Endothelial cell of umbilical vein (primary cell): ENCODE measurements at regions not wholly inside any gene's neighbourhood (a gene's known extent, or its start where the extent isn't known, plus 50 kb on each side); places are given as distances from the start of the nearest gene placed in this dataset.

Experiments
- BruUV-seq: library from RNA; stranded (reverse); fragments of 400-500 nt; replicated peaks from 2 replicates; lab custom pipeline; 2021; lab: Mats Ljungman, UMichigan
- CTCF ChIA-PET: fragments of 300-600, 350-600 bp; sonication (Branson Sonifier 250); formaldehyde crosslinking; loops from one replicate; lab custom pipeline; 2021; ENCODE audit warnings: antibody characterized with exemption, inconsistent platforms; lab: Charles Lee
- POLR2A ChIA-PET: fragments of 300-600, 350-600 bp; sonication (Branson Sonifier 250); formaldehyde crosslinking; loops from one replicate; lab custom pipeline; 2021; ENCODE audit warnings: antibody characterized with exemption, inconsistent platforms; lab: Charles Lee
- DNase-seq: peaks from one replicate; pipeline ENCODE4 v3.0.0-alpha.2; 2011; ENCODE audit warnings: low read depth, low spot score
- FAIRE-seq: peaks from 2 replicates; lab custom pipeline; 2011; peaks lifted over from hg19 to GRCh38; lab: Jason Lieb, UNC
- H2AFZ ChIP-seq: 2 replicates; pipeline ENCODE4 v1.6.0; 2012; ENCODE audit warnings: low read depth, low read length, control low read depth, inconsistent platforms
- H3K27ac ChIP-seq: 2 replicates; pipeline ENCODE4 v1.5.1; 2011; ENCODE audit warnings: low read depth, mild to moderate bottlenecking, control low read depth, low read length, moderate library complexity; ENCODE audit not compliant: insufficient read depth
- H3K27me3 ChIP-seq, 2 experiments: 2 replicates each; pipeline versions ENCODE4 v1.6.0 to v1.6.1; 2011; ENCODE audit warnings: low read length in 2 of 2, mixed read lengths in 1 of 2; ENCODE audit not compliant: control insufficient read depth in 2 of 2, insufficient read depth in 2 of 2
- H3K36me3 ChIP-seq, 2 experiments: 2 replicates in 1 of 2; 3 replicates in 1 of 2; pipeline ENCODE4 v1.5.1; 2011; ENCODE audit warnings: low read length in 2 of 2, mild to moderate bottlenecking in 1 of 2, moderate library complexity in 1 of 2; ENCODE audit not compliant: control insufficient read depth in 2 of 2, insufficient read depth in 2 of 2; ENCODE audit errors: extremely low read depth in 1 of 2
- H3K4me1 ChIP-seq: 3 replicates; pipeline ENCODE4 v1.5.1; 2011; ENCODE audit warnings: mild to moderate bottlenecking, low read length; ENCODE audit not compliant: control insufficient read depth, insufficient read depth; ENCODE audit errors: extremely low read depth
- H3K4me2 ChIP-seq: 2 replicates; pipeline ENCODE4 v1.6.1; 2011; ENCODE audit warnings: low read length, control low read depth, mixed read lengths; ENCODE audit not compliant: insufficient read depth
- H3K4me3 ChIP-seq, 3 experiments: fragments of 200-600 bp in 1 of 3; sonication (generic), shearing (Covaris generic) in 1 of 3; replicated peaks in 1 of 3; 2 replicates each; pipeline ENCODE4 v1.5.1; 2011 to 2016; ENCODE audit warnings: control low read depth in 3 of 3, low read length in 3 of 3, mild to moderate bottlenecking in 2 of 3, inconsistent platforms in 1 of 3, low read depth in 1 of 3, moderate library complexity in 1 of 3; ENCODE audit not compliant: insufficient read depth in 1 of 3
- H3K79me2 ChIP-seq: 2 replicates; pipeline ENCODE4 v1.6.0; 2012; ENCODE audit warnings: low read length, inconsistent platforms; ENCODE audit not compliant: control insufficient read depth, insufficient read depth
- H3K9ac ChIP-seq: replicated peaks from 2 replicates; pipeline ENCODE3; 2011; ENCODE audit warnings: low read length, control low read depth; ENCODE audit not compliant: insufficient read depth; ENCODE audit errors: extremely low read depth
- H3K9me1 ChIP-seq: replicated peaks from 3 replicates; pipeline ENCODE4 v1.6.0; 2011; ENCODE audit warnings: mild to moderate bottlenecking, low read length; ENCODE audit not compliant: control insufficient read depth, insufficient read depth; ENCODE audit errors: extremely low read depth
- H3K9me3 ChIP-seq: replicated peaks from 2 replicates; pipeline ENCODE4 v1.5.1; 2012; ENCODE audit warnings: low read length, inconsistent platforms; ENCODE audit not compliant: control insufficient read depth, insufficient read depth
- H4K20me1 ChIP-seq: replicated peaks from 2 replicates; pipeline ENCODE3; 2011; ENCODE audit warnings: mild to moderate bottlenecking, low read length; ENCODE audit not compliant: control insufficient read depth, insufficient read depth; ENCODE audit errors: extremely low read depth
- CTCF ChIP-seq, 2 donors: IDR thresholded peaks; 1 replicate in 1 of 2; 2 replicates in 1 of 2; pipeline ENCODE4 v1.5.1; 2011; ENCODE audit warnings: low read length in 2 of 2, mild to moderate bottlenecking in 2 of 2, moderate library complexity in 2 of 2, control low read depth in 1 of 2, inconsistent platforms in 1 of 2, low read depth in 1 of 2; ENCODE audit not compliant: insufficient read depth in 1 of 2; ENCODE audit errors: extremely low read depth in 1 of 2
- EZH2 ChIP-seq: IDR thresholded peaks from 2 replicates; pipeline ENCODE4 v1.6.1; 2012; ENCODE audit warnings: borderline replicate concordance, low read depth, mild to moderate bottlenecking, moderate library complexity, low read length, inconsistent platforms; ENCODE audit not compliant: severe bottlenecking
- FOS ChIP-seq: IDR thresholded peaks from 2 replicates; pipeline ENCODE4 v1.6.1; 2011; ENCODE audit warnings: mild to moderate bottlenecking, low read length, moderate library complexity, borderline replicate concordance; ENCODE audit not compliant: insufficient read depth
- GATA2 ChIP-seq: IDR thresholded peaks from 2 replicates; pipeline ENCODE4 v1.7.0; 2011; ENCODE audit warnings: low read depth, mild to moderate bottlenecking, moderate library complexity, mixed read lengths, low read length; ENCODE audit not compliant: insufficient read length, insufficient read depth
- JUN ChIP-seq: IDR thresholded peaks from 2 replicates; pipeline ENCODE4 v1.6.1; 2011; ENCODE audit warnings: borderline replicate concordance, low read depth; ENCODE audit not compliant: insufficient read length, insufficient read depth
- MYC ChIP-seq: IDR thresholded peaks from one replicate; pipeline ENCODE4 v1.6.1; 2011; ENCODE audit warnings: mild to moderate bottlenecking, low read depth, low read length
- POLR2A ChIP-seq: IDR thresholded peaks from 2 replicates; pipeline ENCODE4 v1.6.1; 2012; ENCODE audit warnings: low read depth, mild to moderate bottlenecking, control low read depth, low read length
- POLR2AphosphoS5 ChIP-seq: IDR thresholded peaks from 2 replicates; pipeline ENCODE4 v1.6.1; 2012; ENCODE audit warnings: low read depth, mild to moderate bottlenecking, control low read depth, low read length, moderate library complexity; ENCODE audit not compliant: insufficient read depth
- dilution Hi-C: fragments of 300-500 bp; cut with MboI; formaldehyde crosslinking; loops from one replicate; pipeline ENCODE4 v1.15.0; 2019; ENCODE audit warnings: low sequenced_read_pairs; ENCODE audit not compliant: extremely low pct_ligation_motif_present
- intact Hi-C: fragments of 100-400 bp; cut with micrococcal nuclease; formaldehyde crosslinking; loops from one replicate; pipeline ENCODE4 v1.10.0; 2022
- TF ChIP-seq, protein P1 (sequence below): IDR thresholded peaks from 2 replicates; pipeline ENCODE4 v1.6.1; 2011; ENCODE audit not compliant: insufficient read depth, insufficient read length

- no peak overlapping the region for H2AFZ ChIP-seq
- FAIRE-seq (peak; percentile 26), DNase-seq (no peak)
- dilution Hi-C loops: no loop called here
- H3K27ac ChIP-seq: no peak overlapping the region
- ChIA-PET CTCF (interaction anchor here (1.3 kb wide), 1 partner anchor 29 kb away, joined by 3 read pairs; no protein-coding TSS in a partner anchor), POLR2A (no interaction called here)
- H3K4me2 ChIP-seq: no peak overlapping the region
- peaks cover 38% of the 10 kb centered on the region for H3K4me1 ChIP-seq
- H3K36me3 ChIP-seq: no peaks in the 10 kb centered on the region
- H3K9me1 ChIP-seq: no peaks in the 10 kb centered on the region
- H3K4me3 ChIP-seq: no peak overlapping the region
- H4K20me1 ChIP-seq: no peaks in the 10 kb centered on the region
- no peaks in the 10 kb centered on the region for H3K27me3 ChIP-seq
- TF ChIP-seq GATA2: no peak
- no peak for TF ChIP-seq POLR2A
- TF ChIP-seq JUN: no peak
- no peak for TF ChIP-seq POLR2AphosphoS5
- no peak for TF ChIP-seq EZH2
- TF ChIP-seq CTCF (IDR thresholded peaks at IDR 0.05; ENCODE audit: extremely low read depth in 1 of 2, insufficient read depth in 1 of 2, low read depth in 1 of 2, low read length in 2 of 2): no peak
- TF ChIP-seq FOS: no peak
- no peak for TF ChIP-seq MYC
- TF ChIP-seq, protein P1, sequence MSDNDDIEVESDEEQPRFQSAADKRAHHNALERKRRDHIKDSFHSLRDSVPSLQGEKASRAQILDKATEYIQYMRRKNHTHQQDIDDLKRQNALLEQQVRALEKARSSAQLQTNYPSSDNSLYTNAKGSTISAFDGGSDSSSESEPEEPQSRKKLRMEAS: no peak
- no peaks in the 10 kb centered on the region for H3K79me2 ChIP-seq
- intact Hi-C loops: loop anchor here (5.0 to 10.0 kb wide), 4 partner anchors 580 to 1238 kb away; no protein-coding TSS in a partner anchor
- H3K9me3 ChIP-seq: no peaks in the 10 kb centered on the region
- BruUV-seq: no TSS peak
- H3K9ac ChIP-seq: no peak overlapping the region
Observed at GRCh38 chr2:145592361-145592760, 1072.4 kb upstream of the ZEB2 start.
